AG09309 (cell line): ENCODE measurements at regions not wholly inside any gene's neighbourhood (a gene's known extent, or its start where the extent isn't known, plus 50 kb on each side); places are given as distances from the start of the nearest gene placed in this dataset.
"Not testable (repeated sequence)": the region's sequence is repeated elsewhere in the genome, so short reads cannot be mapped to it uniquely, and the experiment has no call there.

Experiments
- DNase-seq: peaks from one replicate; pipeline ENCODE4 v3.0.0-alpha.2; 2010; ENCODE audit warnings: low read depth
- H3K4me3 ChIP-seq: 2 replicates; pipeline ENCODE4 v1.5.1; 2011; ENCODE audit warnings: mild to moderate bottlenecking, low read depth, low read length, moderate library complexity; ENCODE audit not compliant: control insufficient read depth
- CTCF ChIP-seq: IDR thresholded peaks from 2 replicates; pipeline ENCODE4 v1.5.1; 2011; ENCODE audit warnings: mild to moderate bottlenecking, low read depth, low read length, inconsistent platforms; ENCODE audit not compliant: insufficient read depth, control insufficient read depth; ENCODE audit errors: missing control alignments

- H3K4me3 ChIP-seq, result no peak overlapping the region
- DNase-seq, result no peak
- no peak for TF ChIP-seq CTCF
Observed at GRCh38 chr1:217993439-217993838, 291.7 kb upstream of the RRP15 start.

GRCh38 chr1:218008296-218008695 lies 276.8 kb upstream of the RRP15 start:
- DNase-seq, H3K4me3 ChIP-seq: not testable (repeated sequence)

- H3K4me3 ChIP-seq, DNase-seq: not testable (repeated sequence)
Observed at GRCh38 chr1:218015106-218015505, 270.0 kb upstream of the RRP15 start.

- no peak overlapping the region for H3K4me3 ChIP-seq
- no peak for TF ChIP-seq CTCF
- DNase-seq, result no peak
Observed at GRCh38 chr1:218024211-218024720, 260.8 kb upstream of the RRP15 start.

GRCh38 chr1:218025454-218025853 lies 259.6 kb upstream of the RRP15 start:
- no peak for TF ChIP-seq CTCF
- no peak for DNase-seq
- no peak overlapping the region for H3K4me3 ChIP-seq

- no peak for TF ChIP-seq CTCF
- DNase-seq, result no peak
- no peak overlapping the region for H3K4me3 ChIP-seq
Observed at GRCh38 chr1:218027152-218027551, 257.9 kb upstream of the RRP15 start.

- no peak for TF ChIP-seq CTCF
- H3K4me3 ChIP-seq, result no peak overlapping the region
- DNase-seq, result no peak
Observed at GRCh38 chr1:218030846-218031245, 254.2 kb upstream of the RRP15 start.

GRCh38 chr1:218031901-218032300 lies 253.2 kb upstream of the RRP15 start:
- no peak for TF ChIP-seq CTCF
- no peak overlapping the region for H3K4me3 ChIP-seq
- no peak for DNase-seq
